Endodermal cell (in vitro differentiated cells): ENCODE measurements at regions not wholly inside any gene's neighbourhood (a gene's known extent, or its start where the extent isn't known, plus 50 kb on each side); places are given as distances from the start of the nearest gene placed in this dataset.
A peak's percentile ranks its signal among the peaks of the same experiment; 100 is the strongest.

Experiments used
- DNase-seq: peaks from one replicate; pipeline ENCODE4 v3.0.0-alpha.2; 2017
- H3K27ac ChIP-seq: 2 replicates; pipeline ENCODE4 v1.5.1; 2013; ENCODE audit warnings: mild to moderate bottlenecking, low read depth, low read length, moderate library complexity
- H3K27me3 ChIP-seq: 2 replicates; pipeline ENCODE4 v1.6.1; 2013; ENCODE audit warnings: mild to moderate bottlenecking, low read length, moderate library complexity; ENCODE audit not compliant: insufficient read depth, control insufficient read depth, poor library complexity, severe bottlenecking
- H3K36me3 ChIP-seq: 2 replicates; pipeline ENCODE4 v1.7.0; 2013; ENCODE audit warnings: mild to moderate bottlenecking, low read length, moderate library complexity; ENCODE audit not compliant: control insufficient read depth, insufficient read depth
- H3K4me1 ChIP-seq: one replicate; pipeline ENCODE4 v1.7.0; 2013; ENCODE audit warnings: low read length; ENCODE audit not compliant: control insufficient read depth, insufficient read depth
- H3K4me3 ChIP-seq: 2 replicates; pipeline ENCODE4 v1.5.1; 2013; ENCODE audit warnings: mild to moderate bottlenecking, low read length, moderate library complexity
- H3K9ac ChIP-seq: 2 replicates; pipeline ENCODE4 v1.6.1; 2013; ENCODE audit warnings: mild to moderate bottlenecking, low read length, moderate library complexity; ENCODE audit not compliant: poor library complexity, severe bottlenecking; ENCODE audit errors: extremely low read depth
- H3K9me3 ChIP-seq: 2 replicates; pipeline ENCODE4 v1.6.1; 2013; ENCODE audit warnings: mild to moderate bottlenecking, low read length, moderate library complexity; ENCODE audit not compliant: control insufficient read depth
- H3K27ac Mint-ChIP-seq: 2 replicates; pipeline ENCODE4 v1.8.0; 2020; ENCODE audit warnings: mixed read lengths
- H3K27me3 Mint-ChIP-seq: 2 replicates; pipeline ENCODE4 v1.8.0; 2021; ENCODE audit warnings: mild to moderate bottlenecking, mixed read lengths; ENCODE audit not compliant: insufficient read depth
- H3K36me3 Mint-ChIP-seq: 2 replicates; pipeline ENCODE4 v1.8.0; 2020; ENCODE audit warnings: low read depth, mixed read lengths
- H3K4me1 Mint-ChIP-seq: 2 replicates; pipeline ENCODE4 v1.8.0; 2020; ENCODE audit warnings: mixed read lengths
- H3K4me3 Mint-ChIP-seq: 2 replicates; pipeline ENCODE4 v1.8.0; 2020; ENCODE audit warnings: mild to moderate bottlenecking, moderate library complexity, mixed read lengths
- H3K9me3 Mint-ChIP-seq: 2 replicates; pipeline ENCODE4 v1.8.0; 2020; ENCODE audit warnings: mild to moderate bottlenecking, mixed read lengths
- WGBS, 2 experiments: methylation state at CpG; one replicate each; pipeline versions ENCODE4 v1.1.5 to v1.1.7; 2013; ENCODE audit warnings: missing lambda C conversion rate in 2 of 2, mixed read lengths in 1 of 2; ENCODE audit not compliant: insufficient coverage in 1 of 2, insufficient read length in 1 of 2; 5-methylcytosine and 5-hydroxymethylcytosine counted together
- TF ChIP-seq, protein P1 (sequence below): fragments of 200-600 bp; sonication (generic); conservative IDR thresholded peaks from 2 replicates; pipeline ENCODE4 v1.5.0; 2021; ENCODE audit warnings: antibody characterized with exemption, mild to moderate bottlenecking

- TF ChIP-seq, protein P1, sequence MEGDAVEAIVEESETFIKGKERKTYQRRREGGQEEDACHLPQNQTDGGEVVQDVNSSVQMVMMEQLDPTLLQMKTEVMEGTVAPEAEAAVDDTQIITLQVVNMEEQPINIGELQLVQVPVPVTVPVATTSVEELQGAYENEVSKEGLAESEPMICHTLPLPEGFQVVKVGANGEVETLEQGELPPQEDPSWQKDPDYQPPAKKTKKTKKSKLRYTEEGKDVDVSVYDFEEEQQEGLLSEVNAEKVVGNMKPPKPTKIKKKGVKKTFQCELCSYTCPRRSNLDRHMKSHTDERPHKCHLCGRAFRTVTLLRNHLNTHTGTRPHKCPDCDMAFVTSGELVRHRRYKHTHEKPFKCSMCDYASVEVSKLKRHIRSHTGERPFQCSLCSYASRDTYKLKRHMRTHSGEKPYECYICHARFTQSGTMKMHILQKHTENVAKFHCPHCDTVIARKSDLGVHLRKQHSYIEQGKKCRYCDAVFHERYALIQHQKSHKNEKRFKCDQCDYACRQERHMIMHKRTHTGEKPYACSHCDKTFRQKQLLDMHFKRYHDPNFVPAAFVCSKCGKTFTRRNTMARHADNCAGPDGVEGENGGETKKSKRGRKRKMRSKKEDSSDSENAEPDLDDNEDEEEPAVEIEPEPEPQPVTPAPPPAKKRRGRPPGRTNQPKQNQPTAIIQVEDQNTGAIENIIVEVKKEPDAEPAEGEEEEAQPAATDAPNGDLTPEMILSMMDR: no peak
- no peaks in the 10 kb centered on the region for H3K27me3 ChIP-seq
- H3K4me3 Mint-ChIP-seq: no peak overlapping the region
- H3K4me1 ChIP-seq: peaks cover 9% of the 10 kb centered on the region
- peaks cover 27% of the 10 kb centered on the region for H3K4me1 Mint-ChIP-seq
- no peak overlapping the region for H3K27ac Mint-ChIP-seq
- H3K9ac ChIP-seq: no peak overlapping the region
- H3K9me3 Mint-ChIP-seq: no peaks in the 10 kb centered on the region
- WGBS, 2 experiments: 83 to 89% methylated on average over 2 to 3 of the region's 3 CpGs
- no peak overlapping the region for H3K4me3 ChIP-seq
- no peaks in the 10 kb centered on the region for H3K36me3 Mint-ChIP-seq
- DNase-seq: no peak
- no peaks in the 10 kb centered on the region for H3K36me3 ChIP-seq
- no peak overlapping the region for H3K27ac ChIP-seq
- no peaks in the 10 kb centered on the region for H3K9me3 ChIP-seq
- peaks cover 2% of the 10 kb centered on the region for H3K27me3 Mint-ChIP-seq
Measured at GRCh38 chr3:124597979-124598378, 132.3 kb upstream of the UMPS start.

- DNase-seq: no peak
- Histone ChIP-seq H3K4me1 (peaks cover 6% of the 10 kb centered on the region), H3K9ac (no peak overlapping the region), H3K27ac (no peak overlapping the region), H3K9me3 (no peaks in the 10 kb centered on the region), H3K36me3 (no peaks in the 10 kb centered on the region), H3K4me3 (no peak overlapping the region), H3K27me3 (no peaks in the 10 kb centered on the region)
- peaks cover 2% of the 10 kb centered on the region for H3K27me3 Mint-ChIP-seq
- H3K4me3 Mint-ChIP-seq: no peak overlapping the region
- H3K27ac Mint-ChIP-seq: peak overlapping the region; percentile 0
- 87 to 89% methylated on average over 9 of the region's 9 CpGs for WGBS, 2 experiments
- no peaks in the 10 kb centered on the region for H3K9me3 Mint-ChIP-seq
- TF ChIP-seq, protein P1: no peak
- no peaks in the 10 kb centered on the region for H3K36me3 Mint-ChIP-seq
- H3K4me1 Mint-ChIP-seq: peaks cover 20% of the 10 kb centered on the region
Measured at GRCh38 chr3:124599147-124599765, 131.0 kb upstream of the UMPS start.

DNA sequence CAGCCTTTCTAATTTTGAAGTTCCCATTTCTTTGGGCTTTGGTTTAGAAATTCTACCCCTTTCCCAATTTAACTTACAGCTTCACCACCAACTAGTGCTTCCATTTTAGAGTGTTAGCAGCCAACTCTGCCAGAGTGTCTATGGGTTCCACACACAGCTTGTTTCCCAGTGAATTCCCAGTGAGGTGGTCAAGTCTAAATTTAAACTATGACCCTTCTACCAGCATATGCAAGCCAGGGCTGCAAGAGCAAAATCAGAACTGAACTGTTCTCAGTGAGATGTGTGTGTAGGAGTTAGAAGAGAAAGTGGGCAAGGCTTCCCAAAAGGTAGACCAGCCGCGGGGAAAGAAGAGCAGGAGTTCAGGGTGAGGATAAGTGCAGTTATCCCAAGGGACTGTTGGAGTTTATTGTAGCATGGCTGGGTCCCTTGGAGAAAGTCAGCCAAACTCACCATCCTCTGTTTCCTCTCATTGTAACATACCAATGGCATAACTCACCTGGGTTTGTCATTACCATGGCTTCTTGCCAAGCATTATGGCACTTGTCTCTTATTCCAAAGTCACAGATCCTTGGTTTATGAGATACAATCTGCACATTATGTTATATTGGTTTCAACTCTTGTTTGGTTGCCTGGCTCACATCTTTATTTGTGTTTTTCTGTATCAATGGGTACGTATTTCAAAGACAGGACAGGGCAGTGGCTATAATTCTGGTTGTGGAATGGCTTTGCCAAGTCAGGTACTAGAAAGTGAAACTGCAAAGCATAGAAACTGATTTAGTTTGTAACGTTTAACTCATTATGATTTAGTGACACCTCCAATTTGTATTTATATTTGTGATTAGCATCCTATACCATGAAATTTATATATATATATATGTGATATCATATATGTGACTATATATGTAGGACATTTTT, 130.2 kb upstream of the UMPS start:
- DNase-seq: no peak
- Histone ChIP-seq H3K4me3 (no peak overlapping the region), H3K27me3 (no peaks in the 10 kb centered on the region), H3K9me3 (no peaks in the 10 kb centered on the region), H3K9ac (no peak overlapping the region), H3K4me1 (peaks cover 5% of the 10 kb centered on the region), H3K36me3 (no peaks in the 10 kb centered on the region), H3K27ac (no peak overlapping the region)
- Mint-ChIP-seq H3K27me3 (peaks cover 2% of the 10 kb centered on the region), H3K4me3 (no peak overlapping the region), H3K9me3 (no peaks in the 10 kb centered on the region), H3K4me1 (peaks cover 20% of the 10 kb centered on the region), H3K36me3 (no peaks in the 10 kb centered on the region), H3K27ac (no peak overlapping the region)
- 78 to 79% methylated on average over 1 to 3 of the region's 4 CpGs for whole genome bisulfite sequencing, 2 experiments
- TF ChIP-seq, protein P1: no peak
